ENCODE measurements at regions not wholly inside any gene's neighbourhood (a gene's known extent, or its start where the extent isn't known, plus 50 kb on each side); places are given as distances from the start of the nearest gene placed in this dataset.

DNA sequence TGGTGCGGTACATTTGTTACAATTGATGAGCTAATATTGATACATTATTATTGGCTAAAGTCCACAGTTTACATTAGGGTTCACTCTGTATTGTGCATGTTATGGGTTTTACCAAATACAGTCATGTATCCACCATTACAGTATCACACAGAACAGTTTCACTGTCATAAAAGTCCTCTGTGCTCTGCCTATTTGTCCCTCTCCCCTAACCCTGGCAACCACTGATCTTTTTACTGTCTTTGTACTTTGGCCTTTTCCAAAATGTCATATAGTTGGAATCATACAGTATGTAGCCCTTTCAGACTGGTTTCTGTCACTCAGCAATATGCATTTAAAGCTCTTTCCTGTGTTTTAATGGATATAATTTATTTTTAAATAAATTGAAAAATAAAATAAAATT, 83.1 kb upstream of the SLC4A7 start:
- Histone ChIP-seq H2AFZ (ENCODE audit: low read depth, low read length, poor library complexity, severe bottlenecking) (no peak overlapping the region), H3K9ac (ENCODE audit: low read length) (no peak overlapping the region), H3K4me1 (ENCODE audit: control insufficient read depth in 1 of 2, insufficient read depth in 2 of 2, low read length in 2 of 2) (no peaks in the 10 kb centered on the region), H3K27me3 (ENCODE audit: insufficient read depth, low read length) (no peaks in the 10 kb centered on the region), H3K4me3 (replicated peaks in 1 of 2; ENCODE audit: low read depth in 1 of 2, low read length in 2 of 2) (no peak overlapping the region), H3K9me3 (ENCODE audit: control insufficient read depth in 1 of 2, insufficient read depth in 1 of 2, low read depth in 1 of 2, low read length in 2 of 2) (no peaks in the 10 kb centered on the region), H3K79me2 (ENCODE audit: insufficient read depth, low read length) (no peaks in the 10 kb centered on the region), H3K4me2 (ENCODE audit: low read length) (no peak overlapping the region), H3K36me3 (ENCODE audit: control insufficient read depth in 1 of 2, insufficient read depth in 2 of 2, low read length in 2 of 2) (no peaks in the 10 kb centered on the region), H3K9me2 (ENCODE audit: insufficient read depth) (no peaks in the 10 kb centered on the region), H4K20me1 (ENCODE audit: insufficient read depth) (no peaks in the 10 kb centered on the region), H3K27ac (ENCODE audit: low read depth, low read length) (no peak overlapping the region)
- ATAC-seq (no peak), DNase-seq (ENCODE audit: low read depth, low spot score) (no peak)
- BruUV-seq (replicated peaks): no TSS peak
- POLR2A ChIA-PET: no interaction called here
- CTCF ChIA-PET: no interaction called here
- RAD21 ChIA-PET (ENCODE audit: low non-redundant PET in 1 of 2, low total read pairs in 2 of 2, uncharacterized antibody in 2 of 2, unreplicated experiment in 2 of 2): no interaction called here
- intact Hi-C loops (cut with micrococcal nuclease): no loop called here
- no peak for TF ChIP-seq YY1 (IDR thresholded peaks at IDR 0.05; ENCODE audit: extremely low read depth, insufficient replicate concordance, low read depth, low read length)
- TF ChIP-seq SRF (IDR thresholded peaks at IDR 0.05; ENCODE audit: low read depth): no peak
- no peak for TF ChIP-seq EZH2phosphoT487 (IDR thresholded peaks at IDR 0.05; ENCODE audit: borderline replicate concordance)
- no peak for TF ChIP-seq ELF1 (IDR thresholded peaks at IDR 0.05; ENCODE audit: borderline replicate concordance, low read depth)
- no peak for TF ChIP-seq ZBTB33 (IDR thresholded peaks at IDR 0.05; ENCODE audit: extremely low read depth, insufficient replicate concordance, low read length)
- TF ChIP-seq ZNF274 (IDR thresholded peaks at IDR 0.05; ENCODE audit: low read depth, low read length): no peak
- TF ChIP-seq REST (IDR thresholded peaks at IDR 0.05; ENCODE audit: low read depth): no peak
- TF ChIP-seq ATF3 (IDR thresholded peaks at IDR 0.05): no peak
- TF ChIP-seq CEBPB (IDR thresholded peaks at IDR 0.05; ENCODE audit: low read depth): no peak
- TF ChIP-seq SIN3A (IDR thresholded peaks at IDR 0.05; ENCODE audit: low read depth): no peak
- no peak for TF ChIP-seq EZH2 (IDR thresholded peaks at IDR 0.05)
- no peak for TF ChIP-seq JUND (IDR thresholded peaks at IDR 0.05)
- TF ChIP-seq TCF7L2 (IDR thresholded peaks at IDR 0.05; ENCODE audit: borderline replicate concordance, extremely low read depth, insufficient read depth, insufficient read length): no peak
- TF ChIP-seq, protein P1, sequence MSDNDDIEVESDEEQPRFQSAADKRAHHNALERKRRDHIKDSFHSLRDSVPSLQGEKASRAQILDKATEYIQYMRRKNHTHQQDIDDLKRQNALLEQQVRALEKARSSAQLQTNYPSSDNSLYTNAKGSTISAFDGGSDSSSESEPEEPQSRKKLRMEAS (IDR thresholded peaks at IDR 0.05): no peak
- no peak for TF ChIP-seq POLR2A (IDR thresholded peaks at IDR 0.05; ENCODE audit: borderline replicate concordance, extremely low read depth, insufficient read depth, insufficient read length)
- TF ChIP-seq ZFX (IDR thresholded peaks at IDR 0.05): no peak
- TF ChIP-seq EGR1 (IDR thresholded peaks at IDR 0.05; ENCODE audit: low read depth): no peak
- no peak for TF ChIP-seq FOSL1 (IDR thresholded peaks at IDR 0.05; ENCODE audit: low read depth)
- TF ChIP-seq RAD21 (IDR thresholded peaks at IDR 0.05; ENCODE audit: low read depth): no peak
- no peak for TF ChIP-seq CTCF (IDR thresholded peaks at IDR 0.05 in 2 of 3, conservative IDR thresholded peaks at IDR 0.05 in 1 of 3; ENCODE audit: borderline replicate concordance in 1 of 3, insufficient read depth in 1 of 3, low read depth in 2 of 3, low read length in 2 of 3)
